Activated naive CD4-positive, alpha-beta T cell treated with anti-CD3 and anti-CD28 coated beads, Interleukin-2, amount 50 U/mL, for 24 hours (primary cell): ENCODE measurements at regions not wholly inside any gene's neighbourhood (a gene's known extent, or its start where the extent isn't known, plus 50 kb on each side); places are given as distances from the start of the nearest gene placed in this dataset.

Experiments
- H3K27ac Mint-ChIP-seq: one replicate; pipeline ENCODE4 v1.8.0; 2021; ENCODE audit warnings: mild to moderate bottlenecking, mixed read lengths
- H3K27me3 Mint-ChIP-seq: one replicate; pipeline ENCODE4 v1.8.0; 2021; ENCODE audit warnings: mixed read lengths
- H3K36me3 Mint-ChIP-seq: one replicate; pipeline ENCODE4 v1.8.0; 2021; ENCODE audit warnings: mixed read lengths
- H3K4me1 Mint-ChIP-seq: one replicate; pipeline ENCODE4 v1.8.0; 2021; ENCODE audit warnings: mixed read lengths
- H3K4me3 Mint-ChIP-seq: one replicate; pipeline ENCODE4 v1.8.0; 2021; ENCODE audit warnings: mild to moderate bottlenecking, mixed read lengths
- H3K9me3 Mint-ChIP-seq: one replicate; pipeline ENCODE4 v1.8.0; 2021; ENCODE audit warnings: mixed read lengths

- Mint-ChIP-seq H3K36me3 (no peaks in the 10 kb centered on the region), H3K27me3 (no peaks in the 10 kb centered on the region), H3K9me3 (peaks cover 4% of the 10 kb centered on the region), H3K27ac (no peak overlapping the region), H3K4me3 (no peak overlapping the region), H3K4me1 (no peaks in the 10 kb centered on the region)
These were observed 512.4 kb upstream of the ATXN8OS start for GRCh38 chr13:69595181-69595580.

GRCh38 chr13:69591437-69591836 lies 516.2 kb upstream of the ATXN8OS start:
- Mint-ChIP-seq H3K4me1 (no peaks in the 10 kb centered on the region), H3K27ac (no peak overlapping the region), H3K9me3 (peaks cover 8% of the 10 kb centered on the region), H3K4me3 (no peak overlapping the region), H3K36me3 (no peaks in the 10 kb centered on the region), H3K27me3 (no peaks in the 10 kb centered on the region)

GRCh38 chr13:69589531-69590235 lies 517.9 kb upstream of the ATXN8OS start:
- no peak overlapping the region for H3K27ac Mint-ChIP-seq
- no peaks in the 10 kb centered on the region for H3K36me3 Mint-ChIP-seq
- H3K4me1 Mint-ChIP-seq = no peaks in the 10 kb centered on the region
- no peaks in the 10 kb centered on the region for H3K27me3 Mint-ChIP-seq
- H3K9me3 Mint-ChIP-seq = peaks cover 4% of the 10 kb centered on the region
- no peak overlapping the region for H3K4me3 Mint-ChIP-seq

- Mint-ChIP-seq H3K27ac (no peak overlapping the region), H3K27me3 (no peaks in the 10 kb centered on the region), H3K4me3 (no peak overlapping the region), H3K4me1 (no peaks in the 10 kb centered on the region), H3K9me3 (peaks cover 4% of the 10 kb centered on the region), H3K36me3 (no peaks in the 10 kb centered on the region)
These were observed 522.0 kb upstream of the ATXN8OS start for GRCh38 chr13:69585656-69586055.

- H3K27me3 Mint-ChIP-seq = no peaks in the 10 kb centered on the region
These were observed 527.4 kb upstream of the ATXN8OS start for GRCh38 chr13:69580255-69580654.

GRCh38 chr13:69579351-69579750 lies 528.3 kb upstream of the ATXN8OS start:
- H3K27me3 Mint-ChIP-seq = no peaks in the 10 kb centered on the region
- no peak overlapping the region for H3K27ac Mint-ChIP-seq
- no peaks in the 10 kb centered on the region for H3K36me3 Mint-ChIP-seq
- H3K4me3 Mint-ChIP-seq = no peak overlapping the region
- peaks cover under 1% of the 10 kb centered on the region for H3K9me3 Mint-ChIP-seq
- H3K4me1 Mint-ChIP-seq = no peaks in the 10 kb centered on the region

More at GRCh38 chr13:69580255-69580654, 527.4 kb upstream of the ATXN8OS start:
- H3K27ac Mint-ChIP-seq = no peak overlapping the region
- no peak overlapping the region for H3K4me3 Mint-ChIP-seq
- H3K9me3 Mint-ChIP-seq = no peaks in the 10 kb centered on the region
- H3K36me3 Mint-ChIP-seq = no peaks in the 10 kb centered on the region
- H3K4me1 Mint-ChIP-seq = no peaks in the 10 kb centered on the region

GRCh38 chr13:69571606-69572323 lies 535.9 kb upstream of the ATXN8OS start:
- Mint-ChIP-seq H3K27ac (no peak overlapping the region), H3K9me3 (peaks cover 4% of the 10 kb centered on the region), H3K36me3 (no peaks in the 10 kb centered on the region), H3K4me3 (no peak overlapping the region), H3K4me1 (no peaks in the 10 kb centered on the region), H3K27me3 (no peaks in the 10 kb centered on the region)

GRCh38 chr13:69567514-69567913 lies 540.1 kb upstream of the ATXN8OS start:
- Mint-ChIP-seq H3K4me3 (no peak overlapping the region), H3K27ac (no peak overlapping the region), H3K4me1 (no peaks in the 10 kb centered on the region), H3K27me3 (no peaks in the 10 kb centered on the region), H3K36me3 (no peaks in the 10 kb centered on the region), H3K9me3 (no peaks in the 10 kb centered on the region)

- Mint-ChIP-seq H3K9me3 (peaks cover 4% of the 10 kb centered on the region), H3K4me3 (no peak overlapping the region), H3K27me3 (no peaks in the 10 kb centered on the region), H3K4me1 (no peaks in the 10 kb centered on the region), H3K36me3 (no peaks in the 10 kb centered on the region), H3K27ac (no peak overlapping the region)
These were observed 541.4 kb upstream of the ATXN8OS start for GRCh38 chr13:69566104-69566716.

- H3K4me1 Mint-ChIP-seq = no peaks in the 10 kb centered on the region
- H3K27me3 Mint-ChIP-seq = no peaks in the 10 kb centered on the region
- no peaks in the 10 kb centered on the region for H3K36me3 Mint-ChIP-seq
- H3K9me3 Mint-ChIP-seq = peaks cover 9% of the 10 kb centered on the region
- no peak overlapping the region for H3K27ac Mint-ChIP-seq
- no peak overlapping the region for H3K4me3 Mint-ChIP-seq
These were observed 542.3 kb upstream of the ATXN8OS start for GRCh38 chr13:69565334-69565733.

GRCh38 chr13:69556540-69557196 lies 551.0 kb upstream of the ATXN8OS start:
- H3K9me3 Mint-ChIP-seq = peaks cover 9% of the 10 kb centered on the region

GRCh38 chr13:69553976-69554375 lies 553.6 kb upstream of the ATXN8OS start:
- no peaks in the 10 kb centered on the region for H3K9me3 Mint-ChIP-seq
- no peaks in the 10 kb centered on the region for H3K36me3 Mint-ChIP-seq
- no peak overlapping the region for H3K4me3 Mint-ChIP-seq
- no peaks in the 10 kb centered on the region for H3K4me1 Mint-ChIP-seq
- no peak overlapping the region for H3K27ac Mint-ChIP-seq
- H3K27me3 Mint-ChIP-seq = no peaks in the 10 kb centered on the region

More at GRCh38 chr13:69556540-69557196, 551.0 kb upstream of the ATXN8OS start:
- Mint-ChIP-seq H3K36me3 (no peaks in the 10 kb centered on the region), H3K4me3 (no peak overlapping the region), H3K4me1 (no peaks in the 10 kb centered on the region), H3K27ac (no peak overlapping the region), H3K27me3 (no peaks in the 10 kb centered on the region)

GRCh38 chr13:69551193-69551592 lies 556.4 kb upstream of the ATXN8OS start:
- Mint-ChIP-seq H3K4me1 (no peaks in the 10 kb centered on the region), H3K4me3 (no peak overlapping the region), H3K27ac (no peak overlapping the region), H3K36me3 (no peaks in the 10 kb centered on the region), H3K9me3 (no peaks in the 10 kb centered on the region), H3K27me3 (no peaks in the 10 kb centered on the region)

- Mint-ChIP-seq H3K27ac (no peak overlapping the region), H3K27me3 (no peaks in the 10 kb centered on the region), H3K36me3 (no peaks in the 10 kb centered on the region), H3K4me1 (no peaks in the 10 kb centered on the region), H3K9me3 (no peaks in the 10 kb centered on the region), H3K4me3 (no peak overlapping the region)
These were observed 559.8 kb upstream of the ATXN8OS start for GRCh38 chr13:69547780-69548179.

- Mint-ChIP-seq H3K36me3 (no peaks in the 10 kb centered on the region), H3K9me3 (no peaks in the 10 kb centered on the region), H3K4me3 (no peak overlapping the region), H3K27ac (no peak overlapping the region), H3K4me1 (no peaks in the 10 kb centered on the region), H3K27me3 (no peaks in the 10 kb centered on the region)
These were observed 562.1 kb upstream of the ATXN8OS start for GRCh38 chr13:69545551-69545950.
